NCI-H2171 (cell line): ENCODE measurements at regions not wholly inside any gene's neighbourhood (a gene's known extent, or its start where the extent isn't known, plus 50 kb on each side); places are given as distances from the start of the nearest gene placed in this dataset.

Source experiments
- DNase-seq: peaks from one replicate; lab custom pipeline; 2025; lab: John Stamatoyannopoulos, UW

GRCh38 chr2:18503376-18504228, 56.9 kb downstream of the RDH14 start:
- DNase-seq, result no peak

GRCh38 chr2:18502142-18502541, 58.3 kb downstream of the RDH14 start:
- no peak for DNase-seq

- DNase-seq, result no peak
Measured at GRCh38 chr2:18501729-18502128, 58.7 kb downstream of the RDH14 start.

GRCh38 chr2:18501156-18501555, 59.3 kb downstream of the RDH14 start:
- no peak for DNase-seq

GRCh38 chr2:18500333-18500732, 60.1 kb downstream of the RDH14 start:
- no peak for DNase-seq

GRCh38 chr2:18498531-18498930, 61.9 kb downstream of the RDH14 start:
- DNase-seq, result no peak

GRCh38 chr2:18496516-18496915, 63.9 kb downstream of the RDH14 start:
- no peak for DNase-seq

- DNase-seq, result no peak
Measured at GRCh38 chr2:18495058-18495457, 65.4 kb downstream of the RDH14 start.

GRCh38 chr2:18492721-18493120, 67.7 kb downstream of the RDH14 start:
- no peak for DNase-seq

GRCh38 chr2:18491577-18491976, 68.9 kb downstream of the RDH14 start:
- DNase-seq, result no peak

- DNase-seq, result no peak
Measured at GRCh38 chr2:18490901-18491300, 69.6 kb downstream of the RDH14 start.

- DNase-seq, result no peak
Measured at GRCh38 chr2:18487106-18487913, 73.1 kb downstream of the RDH14 start.

- DNase-seq, result no peak
Measured at GRCh38 chr2:18484625-18485024, 75.8 kb downstream of the RDH14 start.

- no peak for DNase-seq
Measured at GRCh38 chr2:18483896-18484295, 76.6 kb downstream of the RDH14 start.

- no peak for DNase-seq
Measured at GRCh38 chr2:18482666-18483065, 77.8 kb downstream of the RDH14 start.

GRCh38 chr2:18479947-18480369, 80.5 kb downstream of the RDH14 start:
- DNase-seq, result no peak

GRCh38 chr2:18477293-18477692, 83.2 kb downstream of the RDH14 start:
- DNase-seq, result no peak

GRCh38 chr2:18476484-18476883, 84.0 kb downstream of the RDH14 start:
- no peak for DNase-seq

- DNase-seq, result no peak
Measured at GRCh38 chr2:18475884-18476283, 84.6 kb downstream of the RDH14 start.

- DNase-seq, result no peak
Measured at GRCh38 chr2:18474700-18475099, 85.8 kb downstream of the RDH14 start.

GRCh38 chr2:18473241-18474181, 86.9 kb downstream of the RDH14 start:
- DNase-seq, result no peak

GRCh38 chr2:18467749-18468360, 92.6 kb downstream of the RDH14 start:
- no peak for DNase-seq
